Thoracic aorta (tissue), 2 donors: ENCODE measurements at regions not wholly inside any gene's neighbourhood (a gene's known extent, or its start where the extent isn't known, plus 50 kb on each side); places are given as distances from the start of the nearest gene placed in this dataset.

Experiments used
- ATAC-seq: fragments of 150-250 bp; one replicate; pipeline ENCODE4 v1.8.0; 2017; ENCODE audit warnings: low read depth; ENCODE audit not compliant: insufficient number of reproducible peaks, low FRiP score
- DNase-seq: peaks from one replicate; pipeline ENCODE4 v3.0.0-alpha.2; 2020; ENCODE audit warnings: low spot score
- H3K27ac ChIP-seq, 2 donors: fragments of 200-600 bp; sonication (generic); 1 replicate in 1 of 2; 2 replicates in 1 of 2; pipeline ENCODE4 v1.5.1; 2016; ENCODE audit warnings: mild to moderate bottlenecking in 2 of 2, moderate library complexity in 2 of 2
- H3K27me3 ChIP-seq: fragments of 200-600 bp; sonication (generic); replicated peaks from 2 replicates; pipeline ENCODE4 v1.6.0; 2016; ENCODE audit warnings: mild to moderate bottlenecking; ENCODE audit not compliant: insufficient read depth
- H3K36me3 ChIP-seq: fragments of 200-600 bp; sonication (generic); one replicate; pipeline ENCODE4 v1.5.1; 2016
- H3K4me1 ChIP-seq, 2 donors: fragments of 200-600 bp; sonication (generic); 1 replicate in 1 of 2; 2 replicates in 1 of 2; pipeline versions ENCODE4 v1.5.1 to v1.6.0; 2016; ENCODE audit warnings: low read depth in 2 of 2, mild to moderate bottlenecking in 1 of 2; ENCODE audit not compliant: control insufficient read depth in 1 of 2
- H3K4me3 ChIP-seq: fragments of 200-600 bp; sonication (generic); 2 replicates; pipeline ENCODE4 v1.5.1; 2016; ENCODE audit warnings: mild to moderate bottlenecking
- H3K9me3 ChIP-seq: fragments of 200-600 bp; sonication (generic); 2 replicates; pipeline ENCODE4 v1.5.1; 2016
- CTCF ChIP-seq: fragments of 200-600 bp; sonication (generic); IDR thresholded peaks from one replicate; pipeline ENCODE4 v1.5.1; 2019; ENCODE audit warnings: antibody characterized with exemption

GRCh38 chr5:125151150-125151900, 404.9 kb upstream of the ZNF608 start:
- no peak overlapping the region for H3K4me3 ChIP-seq
- H3K9me3 ChIP-seq = no peaks in the 10 kb centered on the region
- H3K4me1 ChIP-seq = no peaks in the 10 kb centered on the region
- no peaks in the 10 kb centered on the region for H3K36me3 ChIP-seq
- H3K27ac ChIP-seq = no peak overlapping the region
- no peak for DNase-seq
- no peaks in the 10 kb centered on the region for H3K27me3 ChIP-seq
- no peak for ATAC-seq
- no peak for TF ChIP-seq CTCF

DNA sequence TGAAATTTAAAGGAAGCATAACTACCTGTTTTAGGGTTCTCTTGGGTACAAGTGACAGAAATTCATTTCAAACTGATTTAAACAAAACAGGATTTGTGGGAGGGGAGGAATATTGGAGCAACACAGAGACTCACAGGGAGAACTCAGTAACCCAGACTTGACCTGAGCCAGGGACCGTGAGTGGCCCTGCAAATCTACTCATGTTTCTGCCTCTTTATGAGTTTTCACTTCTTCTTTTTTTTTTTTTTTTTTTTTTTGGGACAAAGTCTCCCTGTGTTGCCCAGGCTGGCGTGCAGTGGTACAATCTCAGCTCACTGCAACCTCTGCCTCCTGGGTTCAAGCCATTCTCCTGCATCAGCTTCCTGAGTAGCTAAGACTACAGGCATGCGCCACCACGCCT, 405.6 kb upstream of the ZNF608 start:
- DNase-seq (no peak), ATAC-seq (no peak)
- Histone ChIP-seq H3K27ac (no peak overlapping the region), H3K4me1 (no peaks in the 10 kb centered on the region), H3K9me3 (no peaks in the 10 kb centered on the region), H3K27me3 (no peaks in the 10 kb centered on the region), H3K36me3 (no peaks in the 10 kb centered on the region), H3K4me3 (no peak overlapping the region)
- no peak for TF ChIP-seq CTCF

- Histone ChIP-seq H3K4me3 (no peak overlapping the region), H3K36me3 (no peaks in the 10 kb centered on the region), H3K27ac (no peak overlapping the region), H3K27me3 (no peaks in the 10 kb centered on the region), H3K4me1 (no peaks in the 10 kb centered on the region), H3K9me3 (no peaks in the 10 kb centered on the region)
- DNase-seq (no peak), ATAC-seq (no peak)
- no peak for TF ChIP-seq CTCF
These were observed 406.2 kb upstream of the ZNF608 start for GRCh38 chr5:125152461-125153189.

GRCh38 chr5:125153231-125153630, 406.8 kb upstream of the ZNF608 start:
- no peaks in the 10 kb centered on the region for H3K27me3 ChIP-seq
- H3K4me3 ChIP-seq = no peak overlapping the region
- TF ChIP-seq CTCF = no peak
- no peaks in the 10 kb centered on the region for H3K36me3 ChIP-seq
- H3K4me1 ChIP-seq = no peaks in the 10 kb centered on the region
- ATAC-seq = no peak
- H3K27ac ChIP-seq = no peak overlapping the region
- DNase-seq = no peak
- no peaks in the 10 kb centered on the region for H3K9me3 ChIP-seq

DNA sequence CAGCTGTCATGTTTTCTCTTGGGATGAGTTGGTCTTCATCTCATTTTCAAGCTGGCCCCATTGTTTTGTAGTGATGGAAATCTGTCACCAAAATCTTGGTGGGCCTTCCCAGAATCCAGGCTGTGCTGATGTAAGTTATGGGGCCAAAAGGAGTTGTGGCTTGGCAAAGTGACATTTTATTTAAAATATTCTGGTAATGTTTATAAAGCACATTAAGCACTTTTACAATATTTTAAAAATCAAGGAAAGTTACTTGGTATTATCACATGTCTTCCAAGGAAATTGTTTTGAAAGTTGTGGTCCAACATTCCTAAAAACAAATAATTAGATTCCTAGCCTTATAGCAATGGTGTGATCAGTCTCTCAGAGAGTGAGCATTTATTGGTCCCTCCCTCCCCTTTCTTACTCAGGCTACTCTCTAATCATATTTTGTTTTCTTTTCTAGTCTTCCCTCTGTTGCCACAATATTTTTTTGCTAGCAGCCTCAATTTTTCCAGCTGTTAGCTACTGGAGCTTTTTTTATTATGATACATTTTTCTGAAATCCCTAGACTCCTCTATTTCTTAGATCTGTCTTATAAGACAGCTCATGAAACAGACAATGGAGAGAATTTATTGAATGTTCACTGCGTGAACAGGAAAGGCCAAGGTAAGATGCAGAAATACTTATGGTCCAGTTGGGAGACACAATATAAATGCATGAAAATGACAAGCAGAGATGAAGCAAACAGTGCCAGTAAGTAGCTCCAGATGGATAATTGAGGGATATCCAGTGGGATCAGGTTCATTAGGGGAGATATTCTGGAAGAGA, 408.1 kb upstream of the ZNF608 start:
- H3K4me3 ChIP-seq = no peak overlapping the region
- H3K4me1 ChIP-seq = no peaks in the 10 kb centered on the region
- H3K27ac ChIP-seq = no peak overlapping the region
- TF ChIP-seq CTCF = no peak
- H3K27me3 ChIP-seq = no peaks in the 10 kb centered on the region
- DNase-seq (no peak), ATAC-seq (no peak)
- H3K36me3 ChIP-seq = no peaks in the 10 kb centered on the region
- no peaks in the 10 kb centered on the region for H3K9me3 ChIP-seq
